ENCODE measurements at regions not wholly inside any gene's neighbourhood (a gene's known extent, or its start where the extent isn't known, plus 50 kb on each side); places are given as distances from the start of the nearest gene placed in this dataset.
A peak's percentile ranks its signal among the peaks of the same experiment; 100 is the strongest.

GRCh38 chr1:25026730-25027450, 96.8 kb upstream of the RUNX3 start:
- Histone ChIP-seq H3K9me3 (no peaks in the 10 kb centered on the region), H3K27ac (no peak overlapping the region), H3K36me3 (no peaks in the 10 kb centered on the region), H3K27me3 (no peaks in the 10 kb centered on the region), H3K4me3 (no peak overlapping the region), H3K4me1 (peaks cover 9% of the 10 kb centered on the region)
- DNase-seq (ENCODE audit: extremely low spot score in 2 of 2), result no peak
- TF ChIP-seq POLR2A (IDR thresholded peaks at IDR 0.05), result no peak
- TF ChIP-seq, protein P1, sequence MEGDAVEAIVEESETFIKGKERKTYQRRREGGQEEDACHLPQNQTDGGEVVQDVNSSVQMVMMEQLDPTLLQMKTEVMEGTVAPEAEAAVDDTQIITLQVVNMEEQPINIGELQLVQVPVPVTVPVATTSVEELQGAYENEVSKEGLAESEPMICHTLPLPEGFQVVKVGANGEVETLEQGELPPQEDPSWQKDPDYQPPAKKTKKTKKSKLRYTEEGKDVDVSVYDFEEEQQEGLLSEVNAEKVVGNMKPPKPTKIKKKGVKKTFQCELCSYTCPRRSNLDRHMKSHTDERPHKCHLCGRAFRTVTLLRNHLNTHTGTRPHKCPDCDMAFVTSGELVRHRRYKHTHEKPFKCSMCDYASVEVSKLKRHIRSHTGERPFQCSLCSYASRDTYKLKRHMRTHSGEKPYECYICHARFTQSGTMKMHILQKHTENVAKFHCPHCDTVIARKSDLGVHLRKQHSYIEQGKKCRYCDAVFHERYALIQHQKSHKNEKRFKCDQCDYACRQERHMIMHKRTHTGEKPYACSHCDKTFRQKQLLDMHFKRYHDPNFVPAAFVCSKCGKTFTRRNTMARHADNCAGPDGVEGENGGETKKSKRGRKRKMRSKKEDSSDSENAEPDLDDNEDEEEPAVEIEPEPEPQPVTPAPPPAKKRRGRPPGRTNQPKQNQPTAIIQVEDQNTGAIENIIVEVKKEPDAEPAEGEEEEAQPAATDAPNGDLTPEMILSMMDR (IDR thresholded peaks at IDR 0.05), result no peak
- intact Hi-C loops (cut with DNase I), result no loop called here

GRCh38 chr1:25026304-25026703, 96.2 kb upstream of the RUNX3 start:
- DNase-seq (ENCODE audit: extremely low spot score in 2 of 2), result no peak
- peaks cover 11% of the 10 kb centered on the region for H3K4me1 ChIP-seq
- no peaks in the 10 kb centered on the region for H3K36me3 ChIP-seq
- H3K27ac ChIP-seq, result no peak overlapping the region
- TF ChIP-seq POLR2AphosphoS5 (IDR thresholded peaks at IDR 0.05; ENCODE audit: insufficient read depth in 1 of 2, low read depth in 1 of 2) (no peak), POLR2A (IDR thresholded peaks at IDR 0.05) (no peak)
- TF ChIP-seq, protein P1 (IDR thresholded peaks at IDR 0.05), result no peak
- H3K9me3 ChIP-seq, result no peaks in the 10 kb centered on the region
- intact Hi-C loops (cut with DNase I), result no loop called here
- H3K4me3 ChIP-seq, result no peak overlapping the region
- no peaks in the 10 kb centered on the region for H3K27me3 ChIP-seq

DNA sequence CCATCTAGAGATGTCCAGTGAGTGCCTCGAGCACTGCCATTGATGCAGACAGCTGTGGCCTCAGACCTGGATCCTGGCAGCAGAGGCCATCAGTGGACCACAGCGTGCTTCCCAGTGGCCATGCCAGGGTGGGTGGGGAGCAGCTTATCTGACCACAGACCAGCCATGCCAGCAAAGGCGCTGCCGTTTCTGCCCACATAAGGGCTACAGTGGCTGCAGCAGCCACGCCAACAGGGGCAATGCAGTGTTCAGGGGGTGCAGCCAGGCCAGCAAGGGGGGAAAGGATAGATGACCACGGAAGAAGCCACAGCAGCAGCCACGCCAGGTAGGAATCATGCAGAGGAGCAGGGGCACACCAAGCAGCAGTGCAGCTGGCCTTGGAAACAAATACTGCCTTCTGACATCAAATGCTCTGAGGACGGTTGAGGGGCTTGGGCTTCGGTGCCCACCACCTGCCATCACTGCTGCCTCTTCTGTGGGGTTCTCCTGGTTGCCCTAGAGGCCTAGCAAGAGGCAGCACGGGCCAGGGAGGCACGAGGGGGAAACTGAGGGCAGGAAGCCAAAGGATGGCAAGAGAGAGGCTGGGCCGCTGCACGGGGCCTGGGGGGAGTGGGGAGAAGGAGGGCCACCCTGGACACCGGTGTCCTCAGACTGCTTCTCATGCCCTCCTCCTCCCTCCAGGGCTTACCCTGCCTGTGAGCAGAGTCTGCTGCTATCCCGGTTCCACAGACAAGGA, 94.7 kb upstream of the RUNX3 start:
- no peaks in the 10 kb centered on the region for H3K36me3 ChIP-seq
- no peaks in the 10 kb centered on the region for H3K27me3 ChIP-seq
- peaks cover 11% of the 10 kb centered on the region for H3K4me1 ChIP-seq
- TF ChIP-seq POLR2AphosphoS5 (IDR thresholded peaks at IDR 0.05; ENCODE audit: insufficient read depth in 1 of 2, low read depth in 1 of 2) (no peak), POLR2A (IDR thresholded peaks at IDR 0.05) (no peak)
- TF ChIP-seq, protein P1 (IDR thresholded peaks at IDR 0.05), result no peak
- H3K27ac ChIP-seq, result no peak overlapping the region
- intact Hi-C loops (cut with DNase I), result no loop called here
- DNase-seq (ENCODE audit: extremely low spot score in 2 of 2), result no peak
- no peaks in the 10 kb centered on the region for H3K9me3 ChIP-seq
- no peak overlapping the region for H3K4me3 ChIP-seq

GRCh38 chr1:25023826-25024225, 93.8 kb upstream of the RUNX3 start:
- Histone ChIP-seq H3K4me1 (peaks cover 11% of the 10 kb centered on the region), H3K9me3 (no peaks in the 10 kb centered on the region), H3K4me3 (no peak overlapping the region), H3K27me3 (no peaks in the 10 kb centered on the region), H3K36me3 (no peaks in the 10 kb centered on the region), H3K27ac (no peak overlapping the region)
- TF ChIP-seq, protein P1 (IDR thresholded peaks at IDR 0.05), result no peak
- no peak for TF ChIP-seq POLR2AphosphoS5 (IDR thresholded peaks at IDR 0.05; ENCODE audit: insufficient read depth in 1 of 2, low read depth in 1 of 2)
- no peak for TF ChIP-seq POLR2A (IDR thresholded peaks at IDR 0.05)
- DNase-seq (ENCODE audit: extremely low spot score in 2 of 2), result no peak
- intact Hi-C loops (cut with DNase I), result no loop called here

DNA sequence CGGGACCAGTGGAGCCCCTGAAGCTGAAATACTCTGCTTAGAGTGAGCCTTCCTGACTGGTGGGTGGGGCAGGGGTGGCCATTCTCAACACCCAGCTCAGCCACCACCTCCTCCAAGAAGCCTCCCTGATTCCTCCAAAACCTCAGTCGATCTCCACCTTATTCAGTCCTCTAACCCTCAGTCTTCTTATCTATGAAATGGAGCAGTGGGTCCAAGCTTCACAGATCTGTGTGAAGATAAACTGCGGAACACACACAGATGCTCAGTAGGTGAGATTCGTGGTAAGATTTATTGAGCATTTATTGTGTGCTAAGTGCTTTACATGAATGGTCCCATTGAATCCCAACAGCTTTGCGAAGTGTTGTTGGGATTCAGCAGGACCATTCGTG, 93.1 kb upstream of the RUNX3 start:
- Histone ChIP-seq H3K36me3 (no peaks in the 10 kb centered on the region), H3K27me3 (no peaks in the 10 kb centered on the region), H3K4me3 (no peak overlapping the region), H3K27ac (peak overlapping the region; percentile 31), H3K9me3 (no peaks in the 10 kb centered on the region), H3K4me1 (peaks cover 11% of the 10 kb centered on the region)
- intact Hi-C loops (cut with DNase I), result no loop called here
- TF ChIP-seq POLR2AphosphoS5 (IDR thresholded peaks at IDR 0.05; ENCODE audit: insufficient read depth in 1 of 2, low read depth in 1 of 2) (no peak), POLR2A (IDR thresholded peaks at IDR 0.05) (no peak)
- TF ChIP-seq, protein P1 (IDR thresholded peaks at IDR 0.05), result no peak
- no peak for DNase-seq (ENCODE audit: extremely low spot score in 2 of 2)
